Germinal center (tissue), 1 donor: ENCODE measurements at regions not wholly inside any gene's neighbourhood (a gene's known extent, or its start where the extent isn't known, plus 50 kb on each side); places are given as distances from the start of the nearest gene placed in this dataset.

Source experiments
- DNase-seq: peaks from one replicate; pipeline ENCODE4 v3.0.0; 2012; ENCODE audit warnings: mixed read lengths, low spot score

DNA sequence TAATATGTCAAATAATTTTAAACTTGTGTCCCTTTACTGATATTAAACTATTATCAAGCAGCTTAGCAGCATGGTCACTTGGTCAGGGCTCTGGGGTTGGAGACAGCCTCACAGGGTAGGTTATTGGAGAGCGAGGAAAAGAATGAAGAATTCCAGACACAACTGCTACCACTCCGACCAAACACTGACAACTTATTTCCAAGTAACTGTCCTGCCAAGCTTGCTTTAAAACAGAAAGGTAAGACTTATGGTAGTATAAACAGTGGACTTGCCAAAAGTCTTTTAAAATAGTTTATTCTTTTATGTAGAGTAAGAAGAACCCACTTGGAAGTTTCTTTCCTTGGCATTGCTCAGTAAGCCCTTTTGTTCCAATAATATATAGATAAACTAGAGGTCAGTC, 364.1 kb downstream of the DEPDC1B start:
- no peak for DNase-seq

- DNase-seq: no peak
These were observed 365.7 kb downstream of the DEPDC1B start for GRCh38 chr5:60334281-60334713.

GRCh38 chr5:60333005-60333571, 366.9 kb downstream of the DEPDC1B start:
- no peak for DNase-seq

DNA sequence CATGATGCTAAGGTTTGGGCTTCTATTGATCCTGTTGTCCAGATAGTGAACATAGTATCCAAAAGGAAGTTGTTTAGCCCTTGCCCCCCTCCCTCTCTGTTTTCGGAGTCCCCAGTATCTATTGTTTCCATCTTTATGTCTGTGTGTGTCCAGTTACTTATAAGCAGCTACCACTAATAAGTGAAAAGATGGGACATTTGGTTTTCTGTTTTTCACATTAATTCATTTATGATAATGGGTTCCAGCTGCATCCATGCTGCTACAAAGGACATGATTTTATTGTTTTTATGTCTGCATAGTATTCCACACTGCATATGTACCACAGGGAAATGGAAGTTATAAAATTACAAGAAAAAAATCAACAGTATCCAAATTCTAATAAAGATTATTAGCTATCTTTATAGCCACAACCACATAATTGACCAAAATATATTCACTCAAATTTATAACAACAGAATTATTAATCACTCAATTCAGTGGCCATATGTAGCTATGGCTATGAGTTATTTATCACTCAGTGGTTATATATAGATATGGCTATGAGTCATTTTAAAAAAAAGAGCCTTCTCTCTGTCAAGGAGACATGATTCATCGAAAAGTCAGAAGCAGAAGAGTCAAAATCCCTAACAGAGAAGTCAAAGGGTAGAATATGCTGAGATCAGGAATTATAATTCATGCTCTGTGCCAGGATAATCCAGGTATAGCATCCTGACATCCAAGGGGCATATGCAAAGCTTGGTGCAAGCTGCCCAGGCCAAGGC, 367.5 kb downstream of the DEPDC1B start:
- DNase-seq: no peak

DNA sequence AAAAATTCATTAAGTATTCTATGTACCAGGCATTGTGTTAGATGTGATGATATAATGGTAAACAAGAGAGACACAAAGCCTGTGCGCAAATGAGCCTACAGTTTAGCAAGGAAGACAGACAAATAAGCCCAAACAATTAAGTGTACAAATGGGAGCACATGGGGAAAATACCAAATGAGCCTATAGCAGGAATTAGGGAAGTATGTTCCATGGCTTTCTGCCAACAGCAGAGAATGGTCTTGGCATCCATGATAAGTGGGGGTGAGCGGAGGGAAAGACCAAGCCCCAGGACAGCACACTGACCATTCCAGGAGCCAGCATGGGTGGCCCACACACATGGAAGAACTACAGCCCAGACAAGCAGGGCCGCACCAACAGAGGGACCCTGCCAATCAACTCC, 369.7 kb downstream of the DEPDC1B start:
- DNase-seq: no peak

- no peak for DNase-seq
These were observed 374.1 kb downstream of the DEPDC1B start for GRCh38 chr5:60325870-60326269.

- DNase-seq: no peak
These were observed 376.4 kb downstream of the DEPDC1B start for GRCh38 chr5:60323596-60323995.

DNA sequence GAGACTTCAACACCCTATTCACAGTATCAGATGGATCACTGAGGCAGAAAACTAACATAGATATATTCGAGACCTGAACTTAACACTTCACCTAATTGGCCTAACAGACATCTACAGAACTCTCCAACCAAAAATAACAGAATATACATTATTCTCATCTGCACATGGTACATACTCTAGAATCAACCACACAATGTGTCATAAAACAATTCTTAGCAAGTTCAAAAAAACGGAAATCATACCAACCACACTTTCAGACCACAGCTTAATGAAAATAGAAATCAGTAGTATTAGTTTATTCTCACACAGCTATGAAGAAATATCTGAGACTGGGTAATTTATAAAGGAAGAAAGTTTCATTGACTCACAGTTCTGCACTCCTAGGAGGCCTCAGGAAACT, 387.9 kb downstream of the DEPDC1B start:
- no peak for DNase-seq

DNA sequence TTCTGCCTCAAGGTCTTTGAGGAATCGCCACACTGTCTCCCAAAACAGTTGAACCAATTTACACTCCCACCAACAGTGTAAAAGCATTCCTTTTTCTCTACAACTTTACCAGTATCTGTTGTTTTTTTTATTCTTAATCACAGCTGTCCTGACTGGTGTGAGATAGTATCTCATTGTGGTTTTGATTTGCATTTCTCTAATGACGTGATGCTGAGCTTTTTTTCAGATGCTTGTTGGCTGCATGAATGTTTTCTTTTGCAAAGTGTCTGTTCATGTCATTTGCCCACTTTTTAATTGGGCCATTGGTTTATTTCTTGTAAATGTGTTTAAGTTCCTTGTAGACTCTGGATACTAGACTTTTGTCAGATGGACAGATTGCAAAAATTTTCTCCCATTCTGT, 400.0 kb downstream of the DEPDC1B start:
- no peak for DNase-seq

GRCh38 chr5:60297658-60298057, 402.3 kb downstream of the DEPDC1B start:
- no peak for DNase-seq

DNA sequence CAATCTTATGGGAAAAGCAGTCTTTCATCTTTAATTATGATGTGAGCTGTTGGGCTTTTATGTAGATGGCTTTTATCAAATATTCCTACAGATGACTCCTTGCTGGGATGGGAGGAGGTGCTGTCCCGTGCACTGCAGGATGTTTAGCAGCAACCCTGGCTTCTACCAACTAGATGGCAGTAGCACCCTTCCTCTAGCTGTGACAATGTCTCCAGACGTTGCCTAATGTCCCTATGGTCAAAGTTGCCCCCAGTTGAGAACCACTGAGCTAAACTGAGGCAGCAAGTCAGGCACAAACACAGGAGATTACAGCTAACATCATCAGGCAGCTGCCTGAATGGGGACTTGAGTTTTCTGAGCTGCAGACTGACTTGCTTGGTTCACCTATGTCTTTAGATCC, 401.9 kb upstream of the PDE4D start:
- no peak for DNase-seq

DNA sequence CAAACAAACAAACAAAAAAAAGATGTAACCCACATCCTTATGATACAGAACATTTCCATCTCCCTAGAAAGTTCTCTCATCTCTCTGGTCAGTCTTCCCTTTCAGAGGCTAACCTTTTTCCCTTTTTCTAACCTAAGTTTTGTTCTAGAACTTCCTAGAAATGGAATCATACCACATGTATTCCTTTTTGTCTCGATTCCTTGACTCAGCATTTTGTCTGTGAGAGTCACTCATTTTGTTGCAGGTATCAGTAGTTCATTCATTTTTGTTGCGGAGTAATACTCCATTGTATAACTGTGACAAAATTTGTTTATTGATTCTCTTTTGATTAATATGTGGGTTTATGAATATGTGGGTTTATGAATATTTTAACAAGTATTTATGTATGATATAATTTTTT, 400.0 kb upstream of the PDE4D start:
- DNase-seq: no peak

DNA sequence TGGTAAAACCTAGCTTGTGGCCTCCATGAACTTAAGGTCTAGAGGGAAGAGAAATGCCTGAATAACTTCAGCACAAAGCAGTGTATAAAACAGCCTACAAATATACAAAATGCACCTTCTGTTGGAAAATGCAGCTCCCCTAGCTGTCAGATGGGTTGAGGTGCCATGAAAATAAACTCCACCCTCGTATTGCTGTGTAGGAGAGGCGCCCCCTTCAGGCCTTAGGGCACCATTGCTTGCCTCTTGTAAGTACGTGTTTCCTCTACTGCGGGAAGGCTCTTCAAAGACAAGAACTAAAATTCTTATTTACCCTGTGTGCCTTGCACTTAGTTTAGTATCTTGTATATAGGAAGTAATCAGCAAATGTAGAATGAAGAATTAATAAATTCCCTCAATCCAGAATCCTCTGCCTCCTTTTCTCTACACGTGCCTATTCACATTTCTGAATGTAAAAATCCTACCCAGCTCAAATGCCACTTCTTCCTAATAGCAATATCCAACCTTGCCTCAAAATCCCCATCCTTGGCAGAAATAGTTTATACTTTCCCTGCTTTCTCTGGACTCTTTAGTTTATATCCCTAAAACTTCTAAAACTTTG, 393.7 kb upstream of the PDE4D start:
- DNase-seq: peak; percentile 36

- DNase-seq: no peak
These were observed 392.4 kb upstream of the PDE4D start for GRCh38 chr5:60285910-60286309.

- DNase-seq: no peak
These were observed 387.4 kb upstream of the PDE4D start for GRCh38 chr5:60280943-60281342.

GRCh38 chr5:60277941-60278340, 384.4 kb upstream of the PDE4D start:
- no peak for DNase-seq

- no peak for DNase-seq
These were observed 381.2 kb upstream of the PDE4D start for GRCh38 chr5:60274747-60275146.

DNA sequence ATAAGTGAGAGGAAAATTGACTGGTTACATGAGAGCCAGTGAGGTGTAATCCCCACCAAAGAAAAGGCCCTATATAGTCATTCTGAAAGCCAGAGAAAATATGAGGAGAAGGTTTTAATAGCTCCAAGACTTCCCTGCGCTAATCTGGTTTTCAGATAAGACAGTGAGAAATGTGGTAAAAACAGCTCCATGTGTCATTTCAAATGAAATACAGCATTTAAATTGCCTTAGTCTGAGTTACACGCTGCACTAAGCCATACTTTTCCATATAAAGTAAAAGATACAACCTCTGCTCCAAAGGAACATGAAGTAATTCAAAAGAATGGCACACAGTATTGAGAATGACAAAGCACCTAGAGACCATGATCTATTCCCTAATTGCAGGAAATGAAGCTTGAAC, 378.0 kb upstream of the PDE4D start:
- DNase-seq: no peak

- DNase-seq: no peak
These were observed 374.4 kb upstream of the PDE4D start for GRCh38 chr5:60267907-60268306.

DNA sequence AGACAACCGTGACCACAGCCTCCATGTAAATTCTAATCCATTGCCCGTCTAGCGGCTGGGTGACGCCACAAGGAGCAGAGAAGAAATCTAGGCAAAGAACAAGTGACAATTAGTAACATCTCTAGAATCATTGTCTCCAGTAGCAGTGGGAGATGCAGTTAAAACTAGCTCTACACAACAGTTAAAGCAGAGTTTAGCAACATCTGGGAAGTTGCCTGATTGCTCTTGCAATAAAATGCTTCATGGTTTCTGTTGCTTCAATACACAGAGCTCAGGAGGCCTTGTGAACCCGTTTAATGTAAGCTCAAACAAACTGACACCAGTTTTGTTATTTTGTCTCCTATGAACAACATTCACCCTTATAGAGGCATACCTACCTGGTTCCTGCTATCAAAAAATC, 369.8 kb upstream of the PDE4D start:
- no peak for DNase-seq

- no peak for DNase-seq
These were observed 369.2 kb upstream of the PDE4D start for GRCh38 chr5:60262576-60263295.

- no peak for DNase-seq
These were observed 368.2 kb upstream of the PDE4D start for GRCh38 chr5:60261732-60262131.

GRCh38 chr5:60260658-60261057, 367.1 kb upstream of the PDE4D start:
- no peak for DNase-seq
